Astrocyte (in vitro differentiated cells and primary cell): ENCODE measurements at regions not wholly inside any gene's neighbourhood (a gene's known extent, or its start where the extent isn't known, plus 50 kb on each side); places are given as distances from the start of the nearest gene placed in this dataset.

Experiments
- CTCF ChIP-seq: IDR thresholded peaks from 2 replicates; pipeline ENCODE4 v1.5.1; 2011; ENCODE audit warnings: low read depth, mild to moderate bottlenecking, inconsistent platforms, low read length, moderate library complexity; ENCODE audit not compliant: insufficient read depth
- EZH2 ChIP-seq: IDR thresholded peaks from 2 replicates; pipeline ENCODE4 v1.6.1; 2012; ENCODE audit warnings: mild to moderate bottlenecking, low read length, inconsistent platforms; ENCODE audit not compliant: insufficient read depth

GRCh38 chr18:3367491-3368091 lies 82.4 kb upstream of the TGIF1 start:
- TF ChIP-seq CTCF (no peak), EZH2 (no peak)
